SK-N-MC (cell line): ENCODE measurements at regions not wholly inside any gene's neighbourhood (a gene's known extent, or its start where the extent isn't known, plus 50 kb on each side); places are given as distances from the start of the nearest gene placed in this dataset.
A peak's percentile ranks its signal among the peaks of the same experiment; 100 is the strongest.

Experiments used
- DNase-seq: peaks from one replicate; pipeline ENCODE4 v3.0.0-alpha.2; 2011; ENCODE audit warnings: low read depth, low spot score
- H3K27ac ChIP-seq: fragments of 200-600 bp; sonication (generic); 2 replicates; pipeline ENCODE4 v1.5.1; 2016; ENCODE audit warnings: mixed run types
- H3K36me3 ChIP-seq: fragments of 200-600 bp; sonication (generic); 2 replicates; pipeline ENCODE4 v1.6.1; 2017; ENCODE audit warnings: antibody characterized with exemption, low read length, mixed read lengths; ENCODE audit not compliant: insufficient read depth
- H3K4me3 ChIP-seq: fragments of 200-600 bp; sonication (generic); 2 replicates; pipeline ENCODE4 v1.5.1; 2016
- H3K9ac ChIP-seq: fragments of 200-600 bp; sonication (generic); 2 replicates; pipeline ENCODE4 v1.8.0; 2017; ENCODE audit warnings: mixed run types, mixed read lengths; ENCODE audit not compliant: insufficient read length
- H3K9me3 ChIP-seq: fragments of 200-600 bp; sonication (generic); 2 replicates; pipeline ENCODE4 v1.6.1; 2017; ENCODE audit warnings: low read depth, mild to moderate bottlenecking, antibody characterized with exemption, low read length, moderate library complexity, mixed read lengths
- EZH2 ChIP-seq: fragments of 200-600 bp; sonication (generic); IDR thresholded peaks from one replicate; pipeline ENCODE4 v1.6.1; 2017; ENCODE audit warnings: antibody characterized with exemption
- FOXP2 ChIP-seq: optimal IDR thresholded peaks from 2 replicates; pipeline ENCODE3; 2011; ENCODE audit warnings: mild to moderate bottlenecking, moderate library complexity; ENCODE audit not compliant: insufficient read depth; ENCODE audit errors: extremely low read length, control extremely low read depth
- POLR2AphosphoS5 ChIP-seq: IDR thresholded peaks from 2 replicates; pipeline ENCODE4 v1.6.1; 2012; ENCODE audit warnings: mild to moderate bottlenecking, low read depth, low read length, borderline replicate concordance

- Histone ChIP-seq H3K4me3 (no peak overlapping the region), H3K27ac (no peak overlapping the region), H3K36me3 (no peaks in the 10 kb centered on the region), H3K9me3 (no peaks in the 10 kb centered on the region), H3K9ac (no peak overlapping the region)
- TF ChIP-seq POLR2AphosphoS5 (no peak), EZH2 (no peak), FOXP2 (no peak)
- no peak for DNase-seq
These were observed 105.5 kb upstream of the CPLX2 start for GRCh38 chr5:175765858-175766257.

GRCh38 chr5:175766963-175767362, 104.4 kb upstream of the CPLX2 start:
- TF ChIP-seq EZH2, result no peak
- TF ChIP-seq FOXP2, result no peak
- no peak overlapping the region for H3K27ac ChIP-seq
- H3K9ac ChIP-seq, result no peak overlapping the region
- no peaks in the 10 kb centered on the region for H3K9me3 ChIP-seq
- DNase-seq, result no peak
- H3K4me3 ChIP-seq, result no peak overlapping the region
- H3K36me3 ChIP-seq, result no peaks in the 10 kb centered on the region

- peak; percentile 60 for DNase-seq
- no peak for TF ChIP-seq EZH2
- peak; percentile 97 for TF ChIP-seq FOXP2
- no peak overlapping the region for H3K27ac ChIP-seq
- no peaks in the 10 kb centered on the region for H3K9me3 ChIP-seq
- H3K9ac ChIP-seq, result no peak overlapping the region
- no peaks in the 10 kb centered on the region for H3K36me3 ChIP-seq
- H3K4me3 ChIP-seq, result peak overlapping the region; percentile 76
These were observed 98.4 kb upstream of the CPLX2 start for GRCh38 chr5:175772747-175773533.

GRCh38 chr5:175773534-175774070, 97.8 kb upstream of the CPLX2 start:
- H3K36me3 ChIP-seq, result no peaks in the 10 kb centered on the region
- H3K9me3 ChIP-seq, result no peaks in the 10 kb centered on the region
- no peak overlapping the region for H3K9ac ChIP-seq
- DNase-seq, result no peak
- H3K4me3 ChIP-seq, result peak overlapping the region; percentile 76
- TF ChIP-seq FOXP2 (no peak), EZH2 (no peak)
- no peak overlapping the region for H3K27ac ChIP-seq

GRCh38 chr5:175775416-175775815, 96.0 kb upstream of the CPLX2 start:
- TF ChIP-seq FOXP2 (no peak), EZH2 (no peak), POLR2AphosphoS5 (no peak)
- Histone ChIP-seq H3K4me3 (no peak overlapping the region), H3K9me3 (no peaks in the 10 kb centered on the region), H3K27ac (no peak overlapping the region), H3K36me3 (no peaks in the 10 kb centered on the region), H3K9ac (no peak overlapping the region)
- DNase-seq, result no peak

- DNase-seq, result no peak
- Histone ChIP-seq H3K27ac (no peak overlapping the region), H3K4me3 (no peak overlapping the region), H3K9me3 (no peaks in the 10 kb centered on the region), H3K9ac (no peak overlapping the region), H3K36me3 (no peaks in the 10 kb centered on the region)
- TF ChIP-seq EZH2, result no peak
- no peak for TF ChIP-seq POLR2AphosphoS5
- no peak for TF ChIP-seq FOXP2
These were observed 92.4 kb upstream of the CPLX2 start for GRCh38 chr5:175778951-175779503.

- H3K27ac ChIP-seq, result no peak overlapping the region
- no peak for DNase-seq
These were observed 87.6 kb upstream of the CPLX2 start for GRCh38 chr5:175783739-175784138.

GRCh38 chr5:175784230-175784629, 87.1 kb upstream of the CPLX2 start:
- no peak for DNase-seq
- Histone ChIP-seq H3K36me3 (no peaks in the 10 kb centered on the region), H3K4me3 (no peak overlapping the region), H3K9me3 (no peaks in the 10 kb centered on the region), H3K9ac (no peak overlapping the region), H3K27ac (no peak overlapping the region)
- TF ChIP-seq EZH2 (no peak), FOXP2 (no peak), POLR2AphosphoS5 (no peak)

More at GRCh38 chr5:175783739-175784138, 87.6 kb upstream of the CPLX2 start:
- no peaks in the 10 kb centered on the region for H3K36me3 ChIP-seq
- no peak overlapping the region for H3K4me3 ChIP-seq
- TF ChIP-seq EZH2 (no peak), POLR2AphosphoS5 (no peak), FOXP2 (no peak)
- no peak overlapping the region for H3K9ac ChIP-seq
- no peaks in the 10 kb centered on the region for H3K9me3 ChIP-seq

GRCh38 chr5:175785681-175786080, 85.7 kb upstream of the CPLX2 start:
- no peak for TF ChIP-seq POLR2AphosphoS5
- no peak for TF ChIP-seq FOXP2
- TF ChIP-seq EZH2, result no peak
- H3K9ac ChIP-seq, result no peak overlapping the region
- DNase-seq, result no peak
- no peak overlapping the region for H3K4me3 ChIP-seq
- no peaks in the 10 kb centered on the region for H3K9me3 ChIP-seq
- H3K36me3 ChIP-seq, result no peaks in the 10 kb centered on the region
- H3K27ac ChIP-seq, result no peak overlapping the region
